NOMO-1 treated with DMSO at 0.1 percent for 48 hours (cell line): ENCODE measurements at regions not wholly inside any gene's neighbourhood (a gene's known extent, or its start where the extent isn't known, plus 50 kb on each side); places are given as distances from the start of the nearest gene placed in this dataset.

Experiments
- DNase-seq: peaks from one replicate; lab custom pipeline; 2025; ENCODE audit not compliant: unreplicated experiment; lab: John Stamatoyannopoulos, UW

DNA sequence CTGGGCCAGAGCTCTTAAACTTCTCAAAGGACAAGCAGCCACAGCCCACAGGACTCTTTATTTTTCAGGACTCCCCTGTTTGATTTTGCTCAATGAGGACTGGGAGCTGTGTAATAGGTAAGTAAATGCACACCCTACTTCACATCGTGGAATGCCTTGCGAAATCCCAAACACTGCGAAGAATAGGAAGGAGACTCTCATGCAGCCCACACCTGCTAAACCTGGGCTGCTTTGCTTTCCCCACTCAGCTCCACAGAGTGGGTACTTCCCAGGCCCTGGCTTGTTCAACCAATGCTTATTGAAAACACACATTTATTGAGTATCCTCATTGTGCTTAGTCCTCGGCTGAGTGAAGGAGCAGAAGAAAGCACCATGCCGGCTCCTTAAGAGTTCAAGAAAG, 103.3 kb upstream of the FSTL4 start:
- no peak for DNase-seq

DNA sequence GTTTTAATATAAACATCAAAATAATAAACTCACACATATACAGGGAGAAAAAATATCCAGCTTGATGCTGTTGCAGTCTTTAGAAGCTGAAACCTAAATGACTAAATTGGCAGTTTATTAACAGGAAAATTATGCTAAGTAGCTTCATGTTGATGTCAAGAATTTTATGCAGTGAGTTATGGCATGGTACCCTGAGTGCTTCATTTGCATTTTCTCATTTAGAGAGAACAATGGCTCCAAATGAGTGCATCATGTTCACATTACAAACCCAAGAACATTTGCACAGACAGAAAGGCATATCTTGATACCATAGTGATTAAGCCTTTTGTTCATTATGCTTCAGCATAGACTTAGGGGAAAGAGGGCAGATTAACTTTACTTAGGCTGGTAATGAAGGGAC, 102.9 kb upstream of the FSTL4 start:
- DNase-seq: no peak

GRCh38 chr5:133714161-133714915, 102.0 kb upstream of the FSTL4 start:
- no peak for DNase-seq

DNA sequence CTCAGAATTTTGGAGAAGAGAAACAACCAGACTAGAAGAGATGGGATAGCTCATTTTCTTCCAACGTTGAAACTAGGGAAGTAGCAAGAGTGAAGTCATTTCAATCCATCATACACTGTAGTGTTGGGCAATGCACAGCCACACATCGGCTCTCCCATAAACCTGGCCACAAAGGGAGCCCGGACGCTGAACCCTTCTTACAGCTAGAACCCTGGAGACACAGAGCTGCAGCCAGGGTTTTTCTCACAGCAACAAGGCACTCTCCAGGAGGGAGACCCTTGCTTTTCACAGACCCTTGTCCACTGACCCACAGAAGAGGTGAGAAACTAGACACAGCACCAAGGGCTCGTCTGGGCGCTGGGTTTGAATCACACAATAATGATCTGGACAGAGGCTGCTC, 101.4 kb upstream of the FSTL4 start:
- DNase-seq: peak; percentile 5

DNA sequence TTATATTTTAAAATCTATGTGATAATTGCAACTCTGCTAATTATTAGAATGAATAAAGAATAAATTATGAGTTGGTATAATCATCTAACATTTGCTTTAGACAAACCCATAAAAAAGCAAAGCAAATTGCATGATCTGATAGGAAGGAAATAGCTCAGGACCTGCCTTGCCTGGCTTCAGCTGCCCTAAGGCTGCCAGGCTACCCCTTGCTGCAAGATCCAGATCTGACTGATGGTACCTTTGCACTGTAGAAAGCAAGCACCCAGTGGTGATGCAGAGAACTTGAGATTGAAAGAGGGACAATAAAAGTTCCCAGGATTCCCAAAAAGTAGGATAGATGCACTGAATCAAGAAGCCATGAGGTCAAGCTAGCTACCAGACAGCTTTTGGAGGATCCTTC, 100.9 kb upstream of the FSTL4 start:
- no peak for DNase-seq

- DNase-seq: no peak
Observed at GRCh38 chr5:133712562-133712961, 100.2 kb upstream of the FSTL4 start.

DNA sequence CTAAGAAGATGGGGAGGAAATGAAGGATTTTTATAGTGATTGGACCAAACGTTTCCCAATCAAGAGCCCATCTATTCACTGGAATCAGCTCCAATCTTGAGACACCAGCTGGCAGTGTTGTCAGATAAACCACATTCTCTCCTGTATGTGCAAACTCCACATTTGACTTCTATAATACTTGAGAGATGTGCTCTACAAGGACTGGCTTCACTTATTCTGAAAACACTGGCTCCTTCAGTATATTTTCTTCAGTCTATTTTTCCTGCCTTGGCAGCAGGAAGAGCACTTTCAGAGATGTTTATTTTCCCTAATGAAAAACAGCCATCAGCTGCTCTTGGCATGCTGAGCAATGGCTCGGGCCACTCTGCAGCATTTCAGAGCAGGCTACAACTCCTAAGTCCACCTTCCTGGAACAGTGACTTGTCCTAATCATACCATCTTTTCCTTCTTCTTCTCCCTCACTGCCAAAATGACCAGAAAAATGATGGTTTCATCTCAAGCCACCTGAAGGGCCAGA, 96.9 kb upstream of the FSTL4 start:
- DNase-seq: no peak

GRCh38 chr5:133708331-133708850, 96.0 kb upstream of the FSTL4 start:
- no peak for DNase-seq

DNA sequence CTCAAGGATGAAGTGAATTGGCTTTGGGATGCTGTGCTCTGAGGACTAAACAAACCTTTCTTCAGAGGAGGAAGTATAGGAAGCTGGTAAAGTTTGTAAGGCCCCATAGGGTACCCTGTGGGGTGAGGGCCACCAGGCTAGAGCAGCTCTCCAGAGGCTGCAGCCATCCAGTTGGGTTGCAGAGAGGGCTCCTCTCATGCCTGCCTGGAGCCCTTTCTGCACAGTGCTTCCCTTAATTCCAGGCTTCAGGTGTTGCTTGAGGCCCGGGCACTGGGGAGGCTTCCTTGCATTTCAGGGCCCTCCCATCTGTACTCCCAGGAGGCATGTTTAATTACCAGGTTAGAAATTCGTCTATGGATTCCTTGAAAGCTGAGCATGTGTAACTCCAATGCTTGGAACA, 95.3 kb upstream of the FSTL4 start:
- DNase-seq: no peak

GRCh38 chr5:133706506-133707430, 94.4 kb upstream of the FSTL4 start:
- DNase-seq: no peak

- DNase-seq: no peak
Observed at GRCh38 chr5:133705331-133705730, 93.0 kb upstream of the FSTL4 start.

DNA sequence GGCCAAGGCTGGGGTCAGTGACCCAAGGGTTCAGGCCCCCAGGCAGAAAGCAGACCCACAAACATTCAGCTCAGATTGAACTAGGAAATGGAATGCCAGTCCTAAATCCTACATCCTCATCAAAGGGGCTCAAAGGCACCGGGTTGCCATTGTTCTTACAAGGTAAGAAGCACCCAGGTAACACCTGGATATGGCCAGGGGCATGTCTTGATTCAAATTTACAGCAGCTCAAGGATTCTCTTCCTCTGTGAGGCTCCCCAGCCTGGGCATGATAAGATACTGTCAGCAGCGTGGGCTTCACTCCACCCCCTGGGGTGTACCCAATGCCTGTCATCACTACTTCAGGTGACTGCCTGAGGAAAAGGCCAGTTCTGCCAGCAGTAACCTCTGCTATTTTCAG, 92.1 kb upstream of the FSTL4 start:
- no peak for DNase-seq

- no peak for DNase-seq
Observed at GRCh38 chr5:133703935-133704334, 91.6 kb upstream of the FSTL4 start.

DNA sequence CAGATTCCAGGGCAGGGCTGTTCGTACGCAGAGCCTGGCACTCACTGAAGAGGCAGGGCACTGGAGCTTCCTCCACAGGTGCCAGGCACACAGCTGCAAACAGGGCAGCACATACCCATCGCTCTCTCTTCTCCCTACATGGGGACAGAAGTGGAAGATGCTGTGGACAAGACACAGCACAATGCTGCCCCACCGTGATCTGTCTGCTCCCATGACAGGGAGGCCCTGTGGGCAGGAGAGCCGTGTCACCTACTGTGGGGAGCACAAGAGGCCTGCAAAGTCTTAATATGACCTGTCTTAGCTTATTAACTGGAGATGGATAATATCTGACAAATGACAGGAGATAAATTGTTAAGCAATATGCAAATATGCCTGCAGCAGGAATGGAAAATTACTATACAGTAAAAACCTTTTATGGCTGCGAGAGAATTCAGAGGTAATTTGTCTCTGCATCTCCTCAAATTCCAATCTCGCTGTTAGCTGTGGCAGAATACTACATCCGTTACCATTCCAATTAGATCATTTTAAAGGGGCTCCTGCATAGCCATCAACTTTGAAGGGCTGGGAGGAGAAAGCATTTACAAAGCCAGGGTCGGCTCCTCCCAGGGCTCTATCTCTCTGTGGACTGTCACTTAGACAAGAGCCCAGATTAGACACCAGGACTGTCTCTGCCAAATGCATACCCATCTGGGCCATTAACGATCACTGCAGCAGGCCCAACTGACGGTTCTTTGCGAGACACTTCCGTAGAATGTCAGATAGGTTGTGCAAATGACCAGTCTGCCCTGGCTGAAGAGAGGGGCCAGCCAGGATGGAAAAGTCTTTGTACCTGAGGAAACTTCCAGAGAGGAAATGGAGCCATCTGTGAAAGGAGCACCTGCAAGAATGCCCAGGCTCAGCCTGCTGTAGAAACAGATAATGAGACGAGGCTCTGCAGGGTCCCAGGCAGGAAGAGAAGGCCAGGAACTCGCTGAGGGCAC, 90.7 kb upstream of the FSTL4 start:
- no peak for DNase-seq

GRCh38 chr5:133701871-133702270, 89.5 kb upstream of the FSTL4 start:
- no peak for DNase-seq

GRCh38 chr5:133700251-133700650, 87.9 kb upstream of the FSTL4 start:
- no peak for DNase-seq

DNA sequence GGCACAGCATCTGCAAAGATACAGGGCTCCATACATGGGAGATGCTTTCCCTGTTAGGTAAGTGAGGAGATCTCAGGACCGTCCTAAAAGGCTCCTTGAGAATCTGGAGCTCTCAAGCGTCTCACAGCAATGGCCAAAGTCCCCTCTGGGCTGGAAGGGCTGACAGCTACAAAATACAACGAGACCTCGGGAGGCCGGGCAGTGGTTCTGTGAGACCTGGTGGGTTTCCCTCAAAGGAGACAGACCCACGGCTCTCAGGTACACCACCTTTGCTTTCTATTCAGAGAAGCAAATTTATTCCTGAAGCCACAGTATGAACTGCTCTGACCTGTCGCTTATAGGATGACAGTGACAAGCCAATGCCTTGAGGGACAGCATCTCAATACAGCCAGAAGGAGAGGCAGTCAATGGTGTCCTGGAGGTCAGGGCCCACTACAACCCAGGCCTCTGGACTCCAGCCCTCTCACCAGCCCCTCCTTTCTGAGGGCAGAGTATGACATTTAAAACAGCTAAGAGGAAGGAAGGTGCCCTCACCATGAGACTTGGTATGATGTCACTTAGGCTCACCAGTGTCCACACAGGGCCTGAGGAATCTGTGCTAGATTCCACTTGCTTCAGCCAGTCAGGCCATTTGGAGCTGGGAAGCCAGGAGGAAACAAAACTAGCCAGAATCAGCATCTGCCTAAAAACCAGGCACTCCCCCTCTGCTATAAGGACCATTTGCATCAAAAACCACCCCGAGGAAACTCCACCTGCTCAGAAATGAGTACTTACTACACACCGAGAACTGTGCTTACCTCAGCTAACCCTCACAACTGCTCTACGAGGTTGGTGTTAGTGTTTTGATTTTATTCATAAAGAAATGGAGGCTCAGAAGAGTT, 86.5 kb upstream of the FSTL4 start:
- DNase-seq: no peak

DNA sequence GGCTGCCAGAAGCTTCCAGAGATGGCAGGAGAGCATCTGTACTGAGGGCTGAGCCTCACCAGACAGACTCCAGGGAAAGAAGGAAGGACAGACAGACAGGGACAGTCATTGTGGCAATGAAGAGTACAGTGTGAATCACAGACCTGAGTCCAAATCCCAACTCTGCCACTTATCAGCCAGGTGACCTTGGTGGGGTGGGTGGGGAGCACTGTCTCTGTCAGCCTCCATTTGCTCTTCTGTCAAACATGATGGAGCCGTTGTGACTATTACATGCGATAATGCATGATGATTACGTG, 85.9 kb upstream of the FSTL4 start:
- no peak for DNase-seq

DNA sequence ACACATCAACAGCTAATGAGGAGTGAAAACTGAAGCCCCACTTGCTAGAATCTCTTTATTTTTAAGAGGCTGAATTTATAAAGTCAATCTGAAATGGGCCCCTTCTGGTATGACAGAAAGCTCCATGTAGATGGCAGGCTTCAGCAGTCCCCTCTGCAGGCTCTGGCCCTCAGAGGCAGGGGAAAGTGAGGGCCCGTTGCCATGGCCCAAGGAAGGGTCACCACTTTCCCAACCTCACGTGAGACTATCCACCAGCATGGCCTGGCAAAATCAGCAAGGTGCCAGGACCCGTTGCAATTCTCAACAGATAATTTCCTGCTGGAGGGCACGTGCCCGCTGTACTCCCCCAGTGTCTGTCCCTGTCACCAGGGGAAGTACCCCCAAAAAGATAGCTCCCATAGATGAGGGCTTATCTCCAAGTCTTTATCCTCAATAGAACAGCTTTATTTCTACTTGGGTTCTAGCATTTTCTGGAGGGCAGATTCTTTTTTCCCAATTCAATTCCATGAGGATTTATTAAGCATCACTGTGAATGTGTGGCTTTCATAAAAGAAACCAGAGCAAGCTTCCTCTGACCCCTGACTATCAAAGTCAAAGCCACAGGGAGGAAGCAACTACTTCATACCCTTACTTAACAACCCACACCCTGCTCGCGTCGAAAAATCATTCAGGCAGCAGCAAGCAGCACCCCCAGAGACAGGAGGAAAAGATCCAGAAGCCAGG, 85.4 kb upstream of the FSTL4 start:
- DNase-seq: no peak
